GM12864 (cell line): ENCODE measurements at regions not wholly inside any gene's neighbourhood (a gene's known extent, or its start where the extent isn't known, plus 50 kb on each side); places are given as distances from the start of the nearest gene placed in this dataset.
A peak's percentile ranks its signal among the peaks of the same experiment; 100 is the strongest.
"Not testable (repeated sequence)": the region's sequence is repeated elsewhere in the genome, so short reads cannot be mapped to it uniquely, and the experiment has no call there.

Experiments used
- DNase-seq: peaks from one replicate; pipeline ENCODE4 v3.0.0-alpha.2; 2011; ENCODE audit warnings: low read depth
- H3K4me3 ChIP-seq: 2 replicates; pipeline ENCODE4 v1.5.1; 2011; ENCODE audit warnings: mild to moderate bottlenecking, low read depth, low read length, control low read depth
- CTCF ChIP-seq: IDR thresholded peaks from 2 replicates; pipeline ENCODE4 v1.5.1; 2011; ENCODE audit warnings: low read depth, mild to moderate bottlenecking, moderate library complexity, low read length, control low read depth, inconsistent platforms; ENCODE audit errors: missing control alignments

GRCh38 chr16:50450957-50451356, 82.2 kb upstream of the BRD7 start:
- TF ChIP-seq CTCF = no peak
- no peak for DNase-seq
- H3K4me3 ChIP-seq = no peak overlapping the region

- no peak overlapping the region for H3K4me3 ChIP-seq
- TF ChIP-seq CTCF = no peak
- DNase-seq = no peak
Measured at GRCh38 chr16:50449800-50450199, 81.0 kb upstream of the BRD7 start.

GRCh38 chr16:50448981-50449380, 80.2 kb upstream of the BRD7 start:
- no peak for TF ChIP-seq CTCF
- H3K4me3 ChIP-seq = no peak overlapping the region
- no peak for DNase-seq

- no peak for DNase-seq
- TF ChIP-seq CTCF = peak; percentile 19
- no peak overlapping the region for H3K4me3 ChIP-seq
Measured at GRCh38 chr16:50448522-50448921, 79.7 kb upstream of the BRD7 start.

- DNase-seq, H3K4me3 ChIP-seq: not testable (repeated sequence)
Measured at GRCh38 chr16:50447386-50447785, 78.6 kb upstream of the BRD7 start.

GRCh38 chr16:50446861-50447260, 78.1 kb upstream of the BRD7 start:
- H3K4me3 ChIP-seq = no peak overlapping the region

GRCh38 chr16:50445621-50446555, 77.1 kb upstream of the BRD7 start:
- no peak for TF ChIP-seq CTCF
- no peak overlapping the region for H3K4me3 ChIP-seq
- no peak for DNase-seq

More at GRCh38 chr16:50446861-50447260, 78.1 kb upstream of the BRD7 start:
- no peak for DNase-seq
- TF ChIP-seq CTCF = no peak
